GM19397 (cell line): ENCODE measurements at regions not wholly inside any gene's neighbourhood (a gene's known extent, or its start where the extent isn't known, plus 50 kb on each side); places are given as distances from the start of the nearest gene placed in this dataset.
"Not testable (repeated sequence)": the region's sequence is repeated elsewhere in the genome, so short reads cannot be mapped to it uniquely, and the experiment has no call there.

Source experiments
- ATAC-seq: cut with Tn5 transposase; IDR thresholded peaks from one replicate; pipeline ENCODE4 v1.9.1; 2021; ENCODE audit warnings: mild to moderate bottlenecking, moderate library complexity; ENCODE audit not compliant: unreplicated experiment

- no peak for ATAC-seq
Observed at GRCh38 chr12:71385155-71385554, 54.4 kb upstream of the LGR5 start.

- ATAC-seq: not testable (repeated sequence)
Observed at GRCh38 chr12:71376711-71377355, 62.8 kb upstream of the LGR5 start.

GRCh38 chr12:71371122-71371521 lies 68.5 kb upstream of the LGR5 start:
- ATAC-seq: no peak

GRCh38 chr12:71360013-71360412 lies 79.6 kb upstream of the LGR5 start:
- ATAC-seq: no peak

- no peak for ATAC-seq
Observed at GRCh38 chr12:71356569-71356968, 83.0 kb upstream of the LGR5 start.

- ATAC-seq: no peak
Observed at GRCh38 chr12:71354871-71355270, 84.7 kb upstream of the LGR5 start.

GRCh38 chr12:71353607-71354006 lies 86.0 kb upstream of the LGR5 start:
- no peak for ATAC-seq

GRCh38 chr12:71349950-71350349 lies 89.6 kb upstream of the LGR5 start:
- ATAC-seq: no peak

- ATAC-seq: no peak
Observed at GRCh38 chr12:71338933-71339332, 100.7 kb upstream of the LGR5 start.

GRCh38 chr12:71335963-71336257 lies 103.7 kb upstream of the LGR5 start:
- no peak for ATAC-seq

GRCh38 chr12:71335151-71335962 lies 104.2 kb upstream of the LGR5 start:
- no peak for ATAC-seq

GRCh38 chr12:71333418-71333817 lies 106.2 kb upstream of the LGR5 start:
- no peak for ATAC-seq

- ATAC-seq: no peak
Observed at GRCh38 chr12:71329956-71330355, 109.6 kb upstream of the LGR5 start.

GRCh38 chr12:71321531-71321930 lies 118.1 kb upstream of the LGR5 start:
- ATAC-seq: no peak

- no peak for ATAC-seq
Observed at GRCh38 chr12:71321130-71321529, 118.5 kb upstream of the LGR5 start.

GRCh38 chr12:71315328-71315985 lies 124.1 kb upstream of the LGR5 start:
- no peak for ATAC-seq

GRCh38 chr12:71312768-71313403 lies 126.7 kb upstream of the LGR5 start:
- no peak for ATAC-seq

- ATAC-seq: not testable (repeated sequence)
Observed at GRCh38 chr12:71311611-71312010, 128.0 kb upstream of the LGR5 start.

- ATAC-seq: no peak
Observed at GRCh38 chr12:71306808-71307207, 132.8 kb upstream of the LGR5 start.

GRCh38 chr12:71304306-71304705 lies 135.3 kb upstream of the LGR5 start:
- ATAC-seq: no peak

GRCh38 chr12:71303199-71303598 lies 136.4 kb upstream of the LGR5 start:
- no peak for ATAC-seq
